Upper lobe of right lung (tissue), 1 donor: ENCODE measurements at regions not wholly inside any gene's neighbourhood (a gene's known extent, or its start where the extent isn't known, plus 50 kb on each side); places are given as distances from the start of the nearest gene placed in this dataset.

ENCODE experiments used
- ATAC-seq: fragments of 200-7000 bp; cut with Tn5 transposase; one replicate; pipeline ENCODE4 v1.9.1; 2020; ENCODE audit warnings: mild to moderate bottlenecking, moderate library complexity
- DNase-seq: peaks from one replicate; pipeline ENCODE4 v3.0.0-alpha.2; 2020
- H3K27ac ChIP-seq: fragments of 200-600 bp; one replicate; pipeline ENCODE4 v1.8.0; 2022
- H3K27me3 ChIP-seq: fragments of 200-600 bp; one replicate; pipeline ENCODE4 v1.8.0; 2022; ENCODE audit warnings: mild to moderate bottlenecking
- H3K36me3 ChIP-seq: fragments of 200-600 bp; one replicate; pipeline ENCODE4 v1.8.0; 2022
- H3K4me1 ChIP-seq: fragments of 200-600 bp; one replicate; pipeline ENCODE4 v1.8.0; 2022
- H3K4me3 ChIP-seq: fragments of 200-600 bp; one replicate; pipeline ENCODE4 v1.8.0; 2022; ENCODE audit warnings: mild to moderate bottlenecking
- H3K9me3 ChIP-seq: fragments of 200-600 bp; one replicate; pipeline ENCODE4 v1.8.0; 2022
- intact Hi-C: fragments of 100-400 bp; cut with DNase I; formaldehyde crosslinking; loops from one replicate; pipeline ENCODE4 v1.11.0; 2022
- TF ChIP-seq, protein P1 (sequence below): fragments of 200-600 bp; IDR thresholded peaks from one replicate; pipeline ENCODE4 v1.8.0; 2022; ENCODE audit warnings: antibody characterized with exemption
- donor health status: DM: no; HTN: yes; CAD: no; lungs with severe emphysema.

DNA sequence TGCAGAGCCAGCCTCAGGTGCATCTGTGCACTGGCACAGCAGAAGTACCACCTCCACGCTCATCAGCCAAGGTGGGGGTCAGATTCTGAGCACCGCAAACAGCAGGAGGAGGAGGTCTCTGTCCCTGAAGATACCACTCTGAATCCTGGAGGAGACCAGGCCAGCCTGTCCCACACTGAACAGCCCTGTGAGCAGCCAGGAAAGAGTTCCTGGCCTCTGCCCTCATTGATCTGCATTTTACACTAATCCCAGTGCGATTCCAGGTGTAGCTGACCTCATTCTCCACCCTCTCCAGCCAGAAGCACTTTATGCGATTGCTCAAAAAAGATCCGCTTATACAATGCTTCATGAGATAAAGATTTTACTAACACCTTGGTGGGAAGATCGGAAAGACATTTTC is 99.1 kb upstream of the CACUL1 start:
- no peaks in the 10 kb centered on the region for H3K4me1 ChIP-seq
- no peaks in the 10 kb centered on the region for H3K36me3 ChIP-seq
- H3K27me3 ChIP-seq = no peaks in the 10 kb centered on the region
- H3K4me3 ChIP-seq = no peak overlapping the region
- no peaks in the 10 kb centered on the region for H3K9me3 ChIP-seq
- ATAC-seq (no peak), DNase-seq (no peak)
- TF ChIP-seq, protein P1, sequence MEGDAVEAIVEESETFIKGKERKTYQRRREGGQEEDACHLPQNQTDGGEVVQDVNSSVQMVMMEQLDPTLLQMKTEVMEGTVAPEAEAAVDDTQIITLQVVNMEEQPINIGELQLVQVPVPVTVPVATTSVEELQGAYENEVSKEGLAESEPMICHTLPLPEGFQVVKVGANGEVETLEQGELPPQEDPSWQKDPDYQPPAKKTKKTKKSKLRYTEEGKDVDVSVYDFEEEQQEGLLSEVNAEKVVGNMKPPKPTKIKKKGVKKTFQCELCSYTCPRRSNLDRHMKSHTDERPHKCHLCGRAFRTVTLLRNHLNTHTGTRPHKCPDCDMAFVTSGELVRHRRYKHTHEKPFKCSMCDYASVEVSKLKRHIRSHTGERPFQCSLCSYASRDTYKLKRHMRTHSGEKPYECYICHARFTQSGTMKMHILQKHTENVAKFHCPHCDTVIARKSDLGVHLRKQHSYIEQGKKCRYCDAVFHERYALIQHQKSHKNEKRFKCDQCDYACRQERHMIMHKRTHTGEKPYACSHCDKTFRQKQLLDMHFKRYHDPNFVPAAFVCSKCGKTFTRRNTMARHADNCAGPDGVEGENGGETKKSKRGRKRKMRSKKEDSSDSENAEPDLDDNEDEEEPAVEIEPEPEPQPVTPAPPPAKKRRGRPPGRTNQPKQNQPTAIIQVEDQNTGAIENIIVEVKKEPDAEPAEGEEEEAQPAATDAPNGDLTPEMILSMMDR = no peak
- no peak overlapping the region for H3K27ac ChIP-seq
- intact Hi-C loops = no loop called here

DNA sequence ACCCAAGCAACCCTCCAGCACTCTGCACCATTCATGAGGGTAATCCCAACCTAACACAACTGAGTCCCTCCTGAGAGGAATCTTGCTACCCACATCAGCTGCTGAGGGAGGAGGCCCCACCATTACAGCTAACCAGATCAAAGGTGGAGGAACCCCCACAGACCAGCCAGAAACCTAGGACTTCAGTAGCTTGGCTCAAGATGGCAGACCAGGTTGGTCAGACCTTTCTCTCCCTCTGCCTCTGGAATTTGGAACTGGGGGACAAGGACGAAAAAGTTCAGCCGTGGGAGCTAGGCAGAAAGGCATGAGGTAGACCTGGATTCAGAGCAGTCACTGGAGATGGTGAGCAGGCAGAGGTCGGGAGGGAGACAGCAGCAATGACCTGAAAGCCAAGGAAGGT is 101.3 kb upstream of the CACUL1 start:
- DNase-seq = no peak
- H3K36me3 ChIP-seq = no peaks in the 10 kb centered on the region
- H3K9me3 ChIP-seq = no peaks in the 10 kb centered on the region
- no peak overlapping the region for H3K27ac ChIP-seq
- intact Hi-C loops = no loop called here
- ATAC-seq = no peak
- H3K27me3 ChIP-seq = no peaks in the 10 kb centered on the region
- H3K4me3 ChIP-seq = no peak overlapping the region
- H3K4me1 ChIP-seq = no peaks in the 10 kb centered on the region
- TF ChIP-seq, protein P1 = no peak

DNA sequence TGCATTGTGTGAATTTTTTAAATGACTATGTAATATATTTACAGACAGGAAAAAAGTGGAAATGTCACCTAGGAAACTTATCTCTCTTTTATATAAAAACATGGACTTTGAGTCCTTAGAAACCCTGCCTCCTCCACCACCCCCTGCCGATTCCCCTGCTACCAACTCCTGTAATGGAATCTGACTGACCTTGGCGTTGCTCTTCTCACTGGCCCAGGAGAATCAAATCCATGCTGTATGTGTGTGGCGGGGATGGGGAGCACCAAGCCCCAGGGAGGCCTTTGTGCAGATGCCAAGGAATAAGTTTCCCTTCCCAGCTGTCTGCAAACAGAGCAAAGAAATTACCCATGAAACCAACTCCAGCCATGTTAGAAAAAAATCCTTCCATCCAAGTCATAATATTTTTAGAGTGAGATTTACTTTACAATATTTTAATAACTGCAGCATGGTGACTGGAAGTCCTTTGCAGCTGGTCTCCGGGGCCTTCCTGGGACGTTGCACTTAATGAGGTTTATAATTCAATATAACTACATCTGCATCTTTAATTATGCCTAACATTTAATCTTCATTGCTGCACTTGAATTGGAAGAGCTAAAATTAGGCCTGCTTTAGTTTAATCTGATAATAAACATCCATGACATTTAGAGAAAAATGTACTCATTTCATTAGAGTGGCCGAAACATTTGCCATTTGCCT is 111.4 kb upstream of the CACUL1 start:
- H3K27me3 ChIP-seq = no peaks in the 10 kb centered on the region
- H3K4me3 ChIP-seq = no peak overlapping the region
- peaks cover 12% of the 10 kb centered on the region for H3K4me1 ChIP-seq
- H3K36me3 ChIP-seq = no peaks in the 10 kb centered on the region
- TF ChIP-seq, protein P1 = no peak
- ATAC-seq (no peak), DNase-seq (no peak)
- intact Hi-C loops = no loop called here
- H3K9me3 ChIP-seq = no peaks in the 10 kb centered on the region
- no peak overlapping the region for H3K27ac ChIP-seq

DNA sequence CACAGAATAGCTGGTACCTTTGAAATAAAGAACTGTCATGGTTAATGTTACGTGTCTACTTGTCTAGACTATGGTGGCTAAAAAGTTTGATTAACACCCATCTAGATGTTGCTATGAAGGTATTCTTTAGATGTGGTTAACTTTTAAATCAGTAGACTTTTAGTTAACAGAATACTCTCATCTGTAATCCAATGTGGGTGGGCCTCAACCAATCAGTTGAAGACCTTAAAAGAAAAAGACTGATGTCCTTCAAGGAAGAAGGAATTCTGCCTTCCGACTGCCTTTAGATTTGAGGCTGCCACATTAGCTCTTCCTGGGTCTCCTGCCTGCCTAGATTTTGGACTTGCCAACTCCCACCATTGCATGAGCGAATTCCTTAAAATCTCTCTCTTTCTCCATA is 113.0 kb upstream of the CACUL1 start:
- Histone ChIP-seq H3K4me1 (peaks cover 16% of the 10 kb centered on the region), H3K9me3 (no peaks in the 10 kb centered on the region), H3K27me3 (no peaks in the 10 kb centered on the region), H3K27ac (no peak overlapping the region), H3K36me3 (no peaks in the 10 kb centered on the region), H3K4me3 (no peak overlapping the region)
- TF ChIP-seq, protein P1 = no peak
- ATAC-seq (no peak), DNase-seq (no peak)
- intact Hi-C loops = no loop called here

DNA sequence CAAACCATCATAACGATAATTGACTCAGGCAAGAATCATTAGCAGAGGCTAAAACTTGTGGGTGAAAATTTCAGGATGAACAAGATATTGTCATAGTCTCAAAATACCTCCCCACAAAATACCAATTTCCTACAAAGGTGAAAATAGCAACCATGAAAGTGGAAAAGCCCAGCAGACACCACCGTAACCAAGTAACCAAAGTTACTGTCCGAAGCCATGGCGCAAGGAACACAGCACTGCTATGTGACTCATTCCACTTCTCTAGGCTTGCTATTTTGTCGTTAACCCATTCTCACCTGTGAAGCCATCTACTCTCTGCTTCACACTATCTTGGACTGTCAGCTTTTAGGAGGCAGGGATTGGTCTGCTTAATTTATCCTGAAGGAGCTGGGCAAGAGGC is 113.8 kb upstream of the CACUL1 start:
- no peaks in the 10 kb centered on the region for H3K36me3 ChIP-seq

More for the DNA sequence above, 113.8 kb upstream of the CACUL1 start:
- intact Hi-C loops = no loop called here
- Histone ChIP-seq H3K4me3 (no peak overlapping the region), H3K27me3 (no peaks in the 10 kb centered on the region), H3K4me1 (peaks cover 22% of the 10 kb centered on the region), H3K27ac (no peak overlapping the region), H3K9me3 (no peaks in the 10 kb centered on the region)
- DNase-seq (no peak), ATAC-seq (no peak)
- TF ChIP-seq, protein P1 = no peak
